B cell (primary cell): ENCODE measurements at regions not wholly inside any gene's neighbourhood (a gene's known extent, or its start where the extent isn't known, plus 50 kb on each side); places are given as distances from the start of the nearest gene placed in this dataset.

Experiments used
- EZH2 ChIP-seq: IDR thresholded peaks from 2 replicates; pipeline ENCODE4 v1.6.1; 2012; ENCODE audit warnings: borderline replicate concordance, low read depth, mild to moderate bottlenecking, moderate library complexity, low read length; ENCODE audit not compliant: insufficient read depth, poor library complexity, severe bottlenecking
- TF ChIP-seq, protein P1 (sequence below): fragments of 200-600 bp; IDR thresholded peaks from one replicate; pipeline ENCODE4 v1.8.0; 2022; ENCODE audit warnings: antibody characterized with exemption, mild to moderate bottlenecking

DNA sequence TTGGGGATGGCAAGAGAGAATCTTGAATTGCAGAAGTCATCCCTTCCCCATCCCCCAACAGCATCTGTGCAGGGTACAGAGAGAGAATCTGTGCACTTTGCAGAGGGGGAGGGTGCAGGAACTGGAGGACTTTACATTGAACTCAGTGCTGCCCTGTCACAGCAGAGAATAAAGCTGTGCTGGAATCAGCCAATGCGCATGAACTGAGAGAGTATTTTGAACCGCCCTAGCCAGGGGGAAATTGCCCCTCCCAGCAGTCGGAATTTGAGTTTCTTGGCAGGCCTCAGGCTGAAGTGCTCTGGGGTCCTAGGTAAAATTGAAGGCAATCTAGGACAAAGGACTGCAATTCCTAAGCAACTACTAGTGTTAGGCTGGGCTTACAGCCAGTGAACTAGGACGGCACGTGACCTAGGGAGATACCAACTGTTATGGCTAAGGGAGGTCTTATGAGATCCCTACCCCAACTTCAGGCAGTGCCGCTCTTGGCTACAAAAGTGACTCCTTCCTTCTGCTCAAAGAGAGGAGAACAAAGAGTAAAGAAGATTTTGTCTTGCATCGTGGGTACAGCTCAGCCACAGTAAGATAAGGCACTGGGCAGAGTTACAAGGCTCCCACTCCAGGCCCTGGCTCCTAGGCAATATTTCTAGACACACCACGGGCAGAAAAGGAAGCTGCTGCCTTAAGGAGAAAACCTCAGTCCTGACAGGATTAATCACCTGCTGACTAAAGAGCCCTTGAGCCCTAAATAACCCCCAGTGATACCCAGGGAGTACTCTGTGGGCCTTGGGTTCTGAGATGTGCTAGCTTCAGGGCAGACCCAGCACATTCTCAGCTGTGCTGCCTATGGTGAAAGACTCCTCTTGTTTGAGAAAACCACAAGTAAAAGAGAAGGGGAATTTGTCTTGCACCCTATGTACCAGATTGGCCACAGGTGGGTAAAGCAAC is 300.5 kb upstream of the ALCAM start:
- TF ChIP-seq, protein P1, sequence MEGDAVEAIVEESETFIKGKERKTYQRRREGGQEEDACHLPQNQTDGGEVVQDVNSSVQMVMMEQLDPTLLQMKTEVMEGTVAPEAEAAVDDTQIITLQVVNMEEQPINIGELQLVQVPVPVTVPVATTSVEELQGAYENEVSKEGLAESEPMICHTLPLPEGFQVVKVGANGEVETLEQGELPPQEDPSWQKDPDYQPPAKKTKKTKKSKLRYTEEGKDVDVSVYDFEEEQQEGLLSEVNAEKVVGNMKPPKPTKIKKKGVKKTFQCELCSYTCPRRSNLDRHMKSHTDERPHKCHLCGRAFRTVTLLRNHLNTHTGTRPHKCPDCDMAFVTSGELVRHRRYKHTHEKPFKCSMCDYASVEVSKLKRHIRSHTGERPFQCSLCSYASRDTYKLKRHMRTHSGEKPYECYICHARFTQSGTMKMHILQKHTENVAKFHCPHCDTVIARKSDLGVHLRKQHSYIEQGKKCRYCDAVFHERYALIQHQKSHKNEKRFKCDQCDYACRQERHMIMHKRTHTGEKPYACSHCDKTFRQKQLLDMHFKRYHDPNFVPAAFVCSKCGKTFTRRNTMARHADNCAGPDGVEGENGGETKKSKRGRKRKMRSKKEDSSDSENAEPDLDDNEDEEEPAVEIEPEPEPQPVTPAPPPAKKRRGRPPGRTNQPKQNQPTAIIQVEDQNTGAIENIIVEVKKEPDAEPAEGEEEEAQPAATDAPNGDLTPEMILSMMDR = no peak
- no peak for TF ChIP-seq EZH2
